NCI-H2196 (cell line): ENCODE measurements at regions not wholly inside any gene's neighbourhood (a gene's known extent, or its start where the extent isn't known, plus 50 kb on each side); places are given as distances from the start of the nearest gene placed in this dataset.
"Not testable (repeated sequence)": the region's sequence is repeated elsewhere in the genome, so short reads cannot be mapped to it uniquely, and the experiment has no call there.

Source experiments
- DNase-seq: peaks from one replicate; lab custom pipeline; 2025; ENCODE audit not compliant: unreplicated experiment; lab: John Stamatoyannopoulos, UW

- no peak for DNase-seq
Observed at GRCh38 chr15:77944002-77944867, 133.3 kb downstream of the TBC1D2B start.

- DNase-seq = no peak
Observed at GRCh38 chr15:77942611-77943211, 134.8 kb downstream of the TBC1D2B start.

- DNase-seq = not testable (repeated sequence)
Observed at GRCh38 chr15:77941090-77941827, 136.3 kb downstream of the TBC1D2B start.

- DNase-seq = no peak
Observed at GRCh38 chr15:77940381-77940947, 137.0 kb downstream of the TBC1D2B start.

GRCh38 chr15:77939851-77940250 lies 137.7 kb downstream of the TBC1D2B start:
- no peak for DNase-seq

GRCh38 chr15:77939026-77939425 lies 138.5 kb downstream of the TBC1D2B start:
- DNase-seq = not testable (repeated sequence)

- DNase-seq = not testable (repeated sequence)
Observed at GRCh38 chr15:77938546-77938945, 139.0 kb downstream of the TBC1D2B start.

- DNase-seq = not testable (repeated sequence)
Observed at GRCh38 chr15:77936567-77936966, 140.9 kb downstream of the TBC1D2B start.

GRCh38 chr15:77934516-77934915 lies 143.0 kb downstream of the TBC1D2B start:
- DNase-seq = not testable (repeated sequence)

GRCh38 chr15:77930907-77931306 lies 146.6 kb downstream of the TBC1D2B start:
- DNase-seq = not testable (repeated sequence)

GRCh38 chr15:77930490-77930889 lies 147.0 kb downstream of the TBC1D2B start:
- DNase-seq = not testable (repeated sequence)

- DNase-seq = not testable (repeated sequence)
Observed at GRCh38 chr15:77926789-77927188, 150.7 kb downstream of the TBC1D2B start.

GRCh38 chr15:77926296-77926695 lies 151.2 kb downstream of the TBC1D2B start:
- not testable (repeated sequence) for DNase-seq

GRCh38 chr15:77925101-77925500 lies 152.4 kb downstream of the TBC1D2B start:
- not testable (repeated sequence) for DNase-seq

GRCh38 chr15:77921664-77922063 lies 155.8 kb downstream of the TBC1D2B start:
- no peak for DNase-seq

GRCh38 chr15:77916966-77917635 lies 160.4 kb downstream of the TBC1D2B start:
- DNase-seq = not testable (repeated sequence)

- not testable (repeated sequence) for DNase-seq
Observed at GRCh38 chr15:77915961-77916330, 161.6 kb downstream of the TBC1D2B start.

- DNase-seq = no peak
Observed at GRCh38 chr15:77915261-77915960, 162.1 kb downstream of the TBC1D2B start.

- not testable (repeated sequence) for DNase-seq
Observed at GRCh38 chr15:77914531-77914930, 163.0 kb downstream of the TBC1D2B start.
